ENCODE measurements at regions not wholly inside any gene's neighbourhood (a gene's known extent, or its start where the extent isn't known, plus 50 kb on each side); places are given as distances from the start of the nearest gene placed in this dataset.

DNA sequence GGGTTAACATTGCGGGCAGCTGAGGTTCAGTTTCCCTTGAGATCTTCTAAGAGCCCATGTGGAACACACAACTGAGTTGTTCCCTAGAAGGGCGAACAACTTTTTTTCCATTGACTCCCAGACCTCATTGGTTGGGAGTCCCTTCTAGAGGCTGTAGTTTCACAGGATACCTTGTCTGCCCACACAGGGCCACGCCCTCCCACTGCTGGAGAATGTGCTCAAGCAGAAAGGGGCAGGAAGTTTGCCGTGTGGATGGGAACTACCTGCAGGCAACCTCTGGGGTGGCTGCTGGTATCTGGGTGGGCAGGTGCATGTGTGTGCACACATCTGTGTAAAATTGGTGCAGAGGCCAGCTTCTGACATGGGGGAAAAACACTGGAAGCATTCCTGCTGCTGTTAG, 178.8 kb upstream of the PSMD7 start:
- ATAC-seq (ENCODE audit: low FRiP score) (no peak), DNase-seq (no peak)
- WGBS, 2 donors, result 83 to 89% methylated on average over 4 of the region's 4 CpGs

DNA sequence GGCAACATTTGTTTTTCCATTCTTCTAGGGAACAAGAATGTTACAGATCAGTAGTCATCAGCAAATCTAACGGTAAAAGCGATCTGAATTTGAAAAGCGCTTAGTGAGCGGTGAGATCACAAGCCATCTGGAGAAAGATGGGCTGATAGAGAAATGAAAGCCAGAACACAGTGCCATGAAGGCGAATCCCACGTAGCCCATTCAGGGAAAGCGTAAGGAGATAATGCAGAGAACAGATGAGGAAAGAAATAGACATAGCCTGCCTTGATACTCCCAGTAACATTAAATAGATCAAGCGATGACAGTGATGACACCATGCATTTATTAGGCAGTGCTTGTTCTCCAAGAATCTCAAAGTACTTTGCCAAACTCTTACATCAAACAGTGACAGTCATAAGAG, 183.1 kb upstream of the PSMD7 start:
- Histone ChIP-seq H3K36me3 (ENCODE audit: control insufficient read depth in 1 of 2, insufficient read depth in 2 of 2, low read length in 1 of 2) (no peaks in the 10 kb centered on the region), H3K27ac (ENCODE audit: low read depth in 1 of 2, low read length in 2 of 2) (no peak overlapping the region), H3K27me3 (ENCODE audit: control insufficient read depth in 1 of 2, insufficient read depth in 2 of 2, low read length in 1 of 2) (no peaks in the 10 kb centered on the region), H3K4me1 (ENCODE audit: control insufficient read depth in 1 of 2, insufficient read depth in 2 of 2, low read length in 2 of 2) (no peaks in the 10 kb centered on the region), H3K9me3 (ENCODE audit: control insufficient read depth, low read length) (no peaks in the 10 kb centered on the region), H3K4me3 (ENCODE audit: low read length in 2 of 2) (no peak overlapping the region)
- DNase-seq (no peak), ATAC-seq (ENCODE audit: low FRiP score) (no peak)
- WGBS, 2 donors, result 88 to 90% methylated on average over 8 of the region's 8 CpGs
- intact Hi-C loops (cut with DNase I), result no loop called here

More for the DNA sequence above, 178.8 kb upstream of the PSMD7 start:
- Histone ChIP-seq H3K27me3 (ENCODE audit: control insufficient read depth in 1 of 2, insufficient read depth in 2 of 2, low read length in 1 of 2) (no peaks in the 10 kb centered on the region), H3K36me3 (ENCODE audit: control insufficient read depth in 1 of 2, insufficient read depth in 2 of 2, low read length in 1 of 2) (no peaks in the 10 kb centered on the region), H3K27ac (ENCODE audit: low read depth in 1 of 2, low read length in 2 of 2) (no peak overlapping the region), H3K4me1 (ENCODE audit: control insufficient read depth in 1 of 2, insufficient read depth in 2 of 2, low read length in 2 of 2) (no peaks in the 10 kb centered on the region), H3K4me3 (ENCODE audit: low read length in 2 of 2) (no peak overlapping the region), H3K9me3 (ENCODE audit: control insufficient read depth, low read length) (no peaks in the 10 kb centered on the region)
- intact Hi-C loops (cut with DNase I), result no loop called here

- no peak for DNase-seq
- Histone ChIP-seq H3K4me1 (ENCODE audit: control insufficient read depth in 1 of 2, insufficient read depth in 2 of 2, low read length in 2 of 2) (no peaks in the 10 kb centered on the region), H3K9me3 (ENCODE audit: control insufficient read depth, low read length) (no peaks in the 10 kb centered on the region), H3K27ac (ENCODE audit: low read depth in 1 of 2, low read length in 2 of 2) (no peak overlapping the region), H3K36me3 (ENCODE audit: control insufficient read depth in 1 of 2, insufficient read depth in 2 of 2, low read length in 1 of 2) (no peaks in the 10 kb centered on the region), H3K4me3 (ENCODE audit: low read length in 2 of 2) (no peak overlapping the region), H3K27me3 (ENCODE audit: control insufficient read depth in 1 of 2, insufficient read depth in 2 of 2, low read length in 1 of 2) (no peaks in the 10 kb centered on the region)
- 94 to 96% methylated on average over 2 of the region's 2 CpGs for WGBS, 2 donors
- intact Hi-C loops (cut with DNase I), result no loop called here
- ATAC-seq (ENCODE audit: low FRiP score), result no peak
These were observed 185.1 kb upstream of the PSMD7 start for GRCh38 chr16:74111456-74111982.

- H3K4me3 ChIP-seq (ENCODE audit: low read length in 2 of 2), result no peak overlapping the region
- peak in 1 of 2 donors; percentile 53 for DNase-seq
- no peak overlapping the region for H3K27ac ChIP-seq (ENCODE audit: low read depth in 1 of 2, low read length in 2 of 2)
- no peaks in the 10 kb centered on the region for H3K4me1 ChIP-seq (ENCODE audit: control insufficient read depth in 1 of 2, insufficient read depth in 2 of 2, low read length in 2 of 2)
- no peaks in the 10 kb centered on the region for H3K36me3 ChIP-seq (ENCODE audit: control insufficient read depth in 1 of 2, insufficient read depth in 2 of 2, low read length in 1 of 2)
- intact Hi-C loops (cut with DNase I), result loop anchor here in 1 of 2 donors (10.0 kb wide), 1 partner anchor 63 kb away; no protein-coding TSS in a partner anchor
- peak; percentile 19 for ATAC-seq (ENCODE audit: low FRiP score)
- H3K9me3 ChIP-seq (ENCODE audit: control insufficient read depth, low read length), result no peaks in the 10 kb centered on the region
- WGBS, 2 donors, result 61 to 65% methylated on average over 18 of the region's 18 CpGs
- no peaks in the 10 kb centered on the region for H3K27me3 ChIP-seq (ENCODE audit: control insufficient read depth in 1 of 2, insufficient read depth in 2 of 2, low read length in 1 of 2)
These were observed 188.6 kb upstream of the PSMD7 start for GRCh38 chr16:74107795-74108610.

DNA sequence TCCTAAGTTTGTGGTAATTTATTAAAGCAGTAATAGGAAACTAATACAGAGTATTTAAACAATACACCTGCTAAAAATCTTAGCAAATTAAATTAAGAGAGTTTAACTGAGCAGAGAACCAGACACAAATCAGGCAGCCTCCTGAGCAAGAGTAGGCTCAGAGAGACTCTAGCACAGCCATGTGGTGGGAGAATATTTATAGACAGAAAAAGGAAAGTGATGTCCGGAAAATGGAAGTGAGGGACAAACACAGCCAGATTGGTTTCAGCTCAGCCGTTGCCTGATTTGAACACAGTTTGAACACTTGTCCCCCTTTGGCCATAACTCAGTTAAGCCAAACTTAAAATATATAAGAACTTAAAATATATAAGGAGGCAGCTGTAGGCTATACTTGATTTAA, 192.6 kb upstream of the PSMD7 start:
- Histone ChIP-seq H3K27me3 (ENCODE audit: control insufficient read depth in 1 of 2, insufficient read depth in 2 of 2, low read length in 1 of 2) (no peaks in the 10 kb centered on the region), H3K36me3 (ENCODE audit: control insufficient read depth in 1 of 2, insufficient read depth in 2 of 2, low read length in 1 of 2) (no peaks in the 10 kb centered on the region), H3K27ac (ENCODE audit: low read depth in 1 of 2, low read length in 2 of 2) (no peak overlapping the region), H3K4me3 (ENCODE audit: low read length in 2 of 2) (no peak overlapping the region), H3K4me1 (ENCODE audit: control insufficient read depth in 1 of 2, insufficient read depth in 2 of 2, low read length in 2 of 2) (no peaks in the 10 kb centered on the region), H3K9me3 (ENCODE audit: control insufficient read depth, low read length) (no peaks in the 10 kb centered on the region)
- ATAC-seq (ENCODE audit: low FRiP score) (no peak), DNase-seq (no peak)
- intact Hi-C loops (cut with DNase I), result loop anchor here in 1 of 2 donors (10.0 kb wide), 1 partner anchor 59 kb away; no protein-coding TSS in a partner anchor
- 29 to 45% methylated on average over 2 of the region's 2 CpGs for WGBS, 2 donors

DNA sequence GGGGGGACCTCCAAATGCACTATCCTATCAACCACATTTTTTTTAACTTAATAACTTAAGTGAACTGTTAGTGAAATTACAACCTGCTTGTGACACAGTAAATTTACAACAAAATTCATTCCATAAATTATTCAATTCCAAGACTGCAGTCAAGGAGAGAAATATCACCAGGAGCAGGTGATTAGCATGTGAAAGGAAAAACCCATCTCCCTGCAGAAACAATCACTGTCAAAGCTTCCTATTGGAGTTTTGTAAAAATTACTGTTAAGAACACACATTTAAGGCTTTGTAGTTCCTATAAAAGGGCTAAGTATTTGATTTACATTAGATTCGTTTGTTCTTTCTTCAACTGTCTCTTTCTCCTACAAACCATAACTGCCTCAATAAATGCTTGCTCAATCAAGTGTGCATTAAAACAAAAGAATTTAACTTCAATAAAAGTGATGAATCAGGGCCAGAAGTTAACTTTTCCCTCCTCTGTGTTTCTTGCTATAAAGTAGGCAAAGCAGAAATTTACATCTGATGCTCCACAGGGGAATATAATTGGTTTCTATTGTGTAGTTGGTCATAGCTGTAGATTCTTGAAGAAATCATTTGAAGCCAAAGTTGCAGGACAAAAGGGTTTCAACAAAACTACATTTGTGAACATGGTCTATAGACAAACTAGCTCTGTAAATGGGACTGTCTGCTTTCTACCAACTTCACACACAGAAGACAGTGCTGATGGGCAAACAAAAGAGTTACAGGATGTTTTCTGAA, 195.1 kb upstream of the PSMD7 start:
- ATAC-seq (ENCODE audit: low FRiP score) (no peak), DNase-seq (no peak)
- no peak overlapping the region for H3K4me3 ChIP-seq (ENCODE audit: low read length in 2 of 2)
- no peaks in the 10 kb centered on the region for H3K4me1 ChIP-seq (ENCODE audit: control insufficient read depth in 1 of 2, insufficient read depth in 2 of 2, low read length in 2 of 2)
- no peaks in the 10 kb centered on the region for H3K9me3 ChIP-seq (ENCODE audit: control insufficient read depth, low read length)
- no peaks in the 10 kb centered on the region for H3K36me3 ChIP-seq (ENCODE audit: control insufficient read depth in 1 of 2, insufficient read depth in 2 of 2, low read length in 1 of 2)
- no peak overlapping the region for H3K27ac ChIP-seq (ENCODE audit: low read depth in 1 of 2, low read length in 2 of 2)
- 81 to 83% methylated on average over 1 of the region's 1 CpG for WGBS, 2 donors
- intact Hi-C loops (cut with DNase I), result loop anchor here in 1 of 2 donors (10.0 kb wide), 1 partner anchor 57 kb away; no protein-coding TSS in a partner anchor
- no peaks in the 10 kb centered on the region for H3K27me3 ChIP-seq (ENCODE audit: control insufficient read depth in 1 of 2, insufficient read depth in 2 of 2, low read length in 1 of 2)

DNA sequence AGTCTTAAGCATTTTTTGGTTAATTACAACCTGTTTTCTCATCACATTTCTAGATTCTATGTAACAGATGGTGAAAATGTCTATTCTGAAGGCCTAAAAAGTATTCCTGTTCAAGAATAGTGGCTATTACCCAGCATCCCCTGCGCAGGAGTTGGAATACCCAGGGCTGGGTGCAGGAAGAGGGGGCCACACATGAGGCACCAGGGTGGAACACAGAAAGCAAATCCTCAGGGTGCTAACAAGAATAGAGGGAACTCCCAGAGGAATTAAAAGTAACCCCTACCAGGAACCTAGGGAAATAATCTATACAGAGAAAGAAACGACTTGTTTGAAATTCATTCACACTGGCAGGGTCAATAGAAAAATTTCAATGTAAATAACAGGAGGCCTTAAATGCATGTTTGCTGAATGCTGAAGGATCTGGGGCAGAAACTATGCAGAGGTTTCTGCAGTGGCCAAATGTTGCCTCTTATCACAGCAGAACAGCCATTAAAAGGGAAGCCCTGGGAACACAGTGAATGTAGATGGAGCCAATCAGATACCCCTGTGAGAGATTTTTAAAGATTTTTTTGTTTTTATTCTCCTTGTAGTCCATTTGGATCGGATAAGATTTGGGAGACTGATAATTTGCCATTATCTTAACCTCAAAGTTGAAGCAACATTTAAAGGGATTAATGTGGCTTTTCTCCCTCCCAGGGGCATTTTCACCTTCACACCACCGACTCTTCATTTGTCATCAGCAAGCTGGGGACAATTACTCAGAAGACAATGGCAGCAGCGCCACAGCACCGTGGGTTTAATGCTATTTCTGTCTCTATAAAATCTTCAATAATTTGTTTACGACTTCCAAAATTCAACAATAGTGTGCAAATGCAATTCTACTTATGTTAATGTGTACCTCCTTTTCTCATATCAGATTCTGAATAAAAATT, 196.0 kb upstream of the PSMD7 start:
- no peaks in the 10 kb centered on the region for H3K9me3 ChIP-seq (ENCODE audit: control insufficient read depth, low read length)
- H3K27me3 ChIP-seq (ENCODE audit: control insufficient read depth in 1 of 2, insufficient read depth in 2 of 2, low read length in 1 of 2), result no peaks in the 10 kb centered on the region
- WGBS, 2 donors, result 45 to 49% methylated on average over 7 of the region's 7 CpGs
- intact Hi-C loops (cut with DNase I), result loop anchor here in 1 of 2 donors (10.0 kb wide), 1 partner anchor 56 kb away; no protein-coding TSS in a partner anchor
- H3K4me1 ChIP-seq (ENCODE audit: control insufficient read depth in 1 of 2, insufficient read depth in 2 of 2, low read length in 2 of 2), result no peaks in the 10 kb centered on the region
- H3K4me3 ChIP-seq (ENCODE audit: low read length in 2 of 2), result no peak overlapping the region
- ATAC-seq (ENCODE audit: low FRiP score), result no peak
- no peak for DNase-seq
- H3K27ac ChIP-seq (ENCODE audit: low read depth in 1 of 2, low read length in 2 of 2), result no peak overlapping the region
- H3K36me3 ChIP-seq (ENCODE audit: control insufficient read depth in 1 of 2, insufficient read depth in 2 of 2, low read length in 1 of 2), result no peaks in the 10 kb centered on the region

DNA sequence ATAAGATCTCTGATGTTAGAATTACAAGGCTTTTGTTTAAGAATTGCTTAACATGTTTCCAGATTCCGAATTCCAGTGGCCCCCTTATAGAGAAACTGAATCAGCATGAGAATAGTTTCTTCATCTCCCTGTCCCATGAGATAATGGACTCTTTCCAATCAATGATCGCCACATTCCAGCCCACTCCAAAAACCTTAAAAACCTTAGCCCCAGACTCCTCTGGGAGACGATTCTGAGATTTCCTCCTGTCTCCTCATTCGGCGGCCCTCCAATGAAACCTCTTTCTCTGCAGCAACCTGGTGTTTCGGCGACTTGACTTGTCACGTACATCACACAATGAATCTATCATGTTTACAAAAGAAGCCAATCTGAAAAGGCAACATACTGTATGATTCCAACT, 197.1 kb upstream of the PSMD7 start:
- Histone ChIP-seq H3K9me3 (ENCODE audit: control insufficient read depth, low read length) (no peaks in the 10 kb centered on the region), H3K36me3 (ENCODE audit: control insufficient read depth in 1 of 2, insufficient read depth in 2 of 2, low read length in 1 of 2) (no peaks in the 10 kb centered on the region), H3K27me3 (ENCODE audit: control insufficient read depth in 1 of 2, insufficient read depth in 2 of 2, low read length in 1 of 2) (no peaks in the 10 kb centered on the region), H3K27ac (ENCODE audit: low read depth in 1 of 2, low read length in 2 of 2) (no peak overlapping the region), H3K4me3 (ENCODE audit: low read length in 2 of 2) (no peak overlapping the region), H3K4me1 (ENCODE audit: control insufficient read depth in 1 of 2, insufficient read depth in 2 of 2, low read length in 2 of 2) (no peaks in the 10 kb centered on the region)
- ATAC-seq (ENCODE audit: low FRiP score), result no peak
- 86 to 87% methylated on average over 8 of the region's 8 CpGs for WGBS, 2 donors
- no peak for DNase-seq
- intact Hi-C loops (cut with DNase I), result loop anchor here in 1 of 2 donors (10.0 kb wide), 1 partner anchor 95 kb away; no protein-coding TSS in a partner anchor

All from aorta (tissue), 5 donors.